PC-9 (cell line): ENCODE measurements at regions not wholly inside any gene's neighbourhood (a gene's known extent, or its start where the extent isn't known, plus 50 kb on each side); places are given as distances from the start of the nearest gene placed in this dataset.

Source experiments
- CTCF ChIP-seq: fragments of 200-600 bp; sonication (generic); conservative IDR thresholded peaks from 2 replicates; pipeline ENCODE4 v1.6.1; 2017; ENCODE audit warnings: mixed run types, antibody characterized with exemption, mild to moderate bottlenecking, moderate library complexity
- EZH2 ChIP-seq: fragments of 200-600 bp; sonication (generic); IDR thresholded peaks from 2 replicates; pipeline ENCODE4 v1.8.0; 2017; ENCODE audit warnings: antibody characterized with exemption, low read depth

- no peak for TF ChIP-seq CTCF
- no peak for TF ChIP-seq EZH2
Observed at GRCh38 chr11:69392104-69392653, 89.3 kb upstream of the LINC01488 start.
